HepG2 (cell line): ENCODE measurements at regions not wholly inside any gene's neighbourhood (a gene's known extent, or its start where the extent isn't known, plus 50 kb on each side); places are given as distances from the start of the nearest gene placed in this dataset.

Source experiments
- ATAC-seq: fragments of 200-7000 bp; cut with Tn5 transposase; 3 replicates; pipeline ENCODE4 v1.9.1; 2020; ENCODE audit warnings: mild to moderate bottlenecking, moderate library complexity
- BruUV-seq: library from RNA; stranded (reverse); fragments of 400-500 nt; replicated peaks from 2 replicates; lab custom pipeline; 2021; lab: Mats Ljungman, UMichigan
- CTCF ChIA-PET: fragments of 300-600 bp; formaldehyde crosslinking; extraction: SDS; loops from one replicate; lab custom pipeline; 2021; ENCODE audit warnings: low total read pairs, inconsistent platforms, low intra/inter-chr PET ratio; lab: Yijun Ruan, JAX
- POLR2A ChIA-PET: fragments of 350-600 bp; sonication (Branson Sonifier 250); formaldehyde crosslinking; loops from one replicate; lab custom pipeline; 2020; ENCODE audit warnings: antibody characterized with exemption, inconsistent platforms; lab: Yijun Ruan, JAX
- DNase-seq: peaks from one replicate; pipeline ENCODE4 v3.0.0-alpha.2; 2015; ENCODE audit warnings: low spot score
- FAIRE-seq: peaks from 3 replicates; lab custom pipeline; 2011; peaks lifted over from hg19 to GRCh38; lab: Jason Lieb, UNC
- H2AFZ ChIP-seq: one replicate; pipeline ENCODE4 v1.6.1; 2011; ENCODE audit warnings: low read length, inconsistent platforms
- H3K27ac ChIP-seq: fragments of 300-600 bp; 3 replicates; pipeline ENCODE4 v1.8.0; 2011; ENCODE audit warnings: mixed run types, mild to moderate bottlenecking, mixed read lengths, low read length, inconsistent platforms; ENCODE audit not compliant: insufficient read depth; ENCODE audit errors: extremely low read length
- H3K27me3 ChIP-seq, 2 experiments: fragments of 200-600 bp in 1 of 2; 2 replicates in 1 of 2; 3 replicates in 1 of 2; pipeline versions ENCODE4 v1.6.0 to v1.8.0; 2011; ENCODE audit warnings: low read length in 2 of 2, mild to moderate bottlenecking in 2 of 2, moderate library complexity in 2 of 2, inconsistent platforms in 1 of 2; ENCODE audit not compliant: insufficient read depth in 2 of 2, control insufficient read depth in 1 of 2
- H3K36me3 ChIP-seq, 2 experiments: fragments of 200-600 bp in 1 of 2; replicated peaks in 1 of 2; 2 replicates in 1 of 2; 3 replicates in 1 of 2; pipeline versions ENCODE4 v1.5.1 to v1.8.0; 2011; ENCODE audit warnings: low read length in 2 of 2, inconsistent platforms in 1 of 2; ENCODE audit not compliant: insufficient read depth in 2 of 2, control insufficient read depth in 1 of 2
- H3K4me1 ChIP-seq: 2 replicates; pipeline ENCODE4 v1.5.1; 2012; ENCODE audit warnings: low read length, inconsistent platforms; ENCODE audit not compliant: insufficient read depth
- H3K4me2 ChIP-seq: 2 replicates; pipeline ENCODE4 v1.6.0; 2011; ENCODE audit warnings: low read depth, low read length, inconsistent platforms
- H3K4me3 ChIP-seq, 3 experiments: fragments of 200-600 bp in 1 of 3; sonication (generic), shearing (Covaris generic) in 1 of 3; replicated peaks in 1 of 3; 2 replicates each; pipeline ENCODE4 v1.5.1; 2011 to 2016; ENCODE audit warnings: low read length in 3 of 3, inconsistent platforms in 2 of 3, low read depth in 2 of 3, mild to moderate bottlenecking in 2 of 3, control low read depth in 1 of 3, mixed read lengths in 1 of 3; ENCODE audit not compliant: insufficient read depth in 1 of 3
- H3K79me2 ChIP-seq: one replicate; pipeline ENCODE4 v1.6.1; 2011; ENCODE audit warnings: low read length, inconsistent platforms; ENCODE audit not compliant: insufficient read depth
- H3K9ac ChIP-seq: 2 replicates; pipeline ENCODE4 v1.6.0; 2011; ENCODE audit warnings: mild to moderate bottlenecking, low read depth, low read length, inconsistent platforms; ENCODE audit not compliant: insufficient read depth
- H3K9me3 ChIP-seq: 2 replicates; pipeline ENCODE4 v1.5.1; 2012; ENCODE audit warnings: mild to moderate bottlenecking, low read length
- H4K20me1 ChIP-seq: 2 replicates; pipeline ENCODE4 v1.6.0; 2011; ENCODE audit warnings: inconsistent platforms, mild to moderate bottlenecking, low read length, moderate library complexity; ENCODE audit not compliant: insufficient read depth
- AHR ChIP-seq: IDR thresholded peaks from 2 replicates; pipeline ENCODE4 v1.6.1; 2018; ENCODE audit warnings: missing genetic modification reagents, missing compliant biosample characterization
- HDAC2 ChIP-seq: sonication (generic); formaldehyde crosslinking; IDR thresholded peaks from 2 replicates; pipeline ENCODE4 v1.4.0; 2020; ENCODE audit warnings: missing genetic modification reagents
- KDM2A ChIP-seq: sonication (generic); formaldehyde crosslinking; IDR thresholded peaks from 2 replicates; pipeline ENCODE4 v1.4.0; 2020; ENCODE audit warnings: low read depth, missing genetic modification reagents, borderline replicate concordance
- NCOA5 ChIP-seq: sonication (generic); formaldehyde crosslinking; IDR thresholded peaks from 2 replicates; pipeline ENCODE4 v1.4.0; 2020; ENCODE audit warnings: missing genetic modification reagents
- RFX3 ChIP-seq: IDR thresholded peaks from 2 replicates; pipeline ENCODE4 v1.6.1; 2016; ENCODE audit warnings: missing biosample characterization, missing genetic modification reagents
- RXRB ChIP-seq: IDR thresholded peaks from 2 replicates; pipeline ENCODE4 v1.6.1; 2016; ENCODE audit warnings: borderline replicate concordance, missing genetic modification reagents, missing compliant biosample characterization
- SNAPC2 ChIP-seq: sonication (generic); formaldehyde crosslinking; IDR thresholded peaks from 2 replicates; pipeline ENCODE4 v1.8.1; 2022; ENCODE audit warnings: mild to moderate bottlenecking, missing genetic modification reagents
- TBP ChIP-seq: sonication (generic); formaldehyde crosslinking; IDR thresholded peaks from 2 replicates; pipeline ENCODE4 v1.5.0; 2020; ENCODE audit warnings: missing genetic modification reagents
- WGBS: methylation state at CpG from one replicate; pipeline ENCODE4 v1.1.6; 2017; ENCODE audit warnings: low lambda C conversion rate; 5-methylcytosine and 5-hydroxymethylcytosine counted together
- in situ Hi-C: cut with HindIII; loops from 2 replicates; pipeline ENCODE4 v1.10.0; 2017; ENCODE audit warnings: low pct_unique_long_range_greater_than_20kb; ENCODE audit not compliant: extremely low pct_ligation_motif_present
- intact Hi-C: fragments of 100-400 bp; cut with micrococcal nuclease; formaldehyde crosslinking; loops from one replicate; pipeline ENCODE4 v1.10.0; 2022; ENCODE audit not compliant: unreplicated experiment
- TF ChIP-seq, protein P1 (sequence below): IDR thresholded peaks from 2 replicates; pipeline ENCODE4 v1.6.1; 2012; ENCODE audit warnings: inconsistent platforms

DNA sequence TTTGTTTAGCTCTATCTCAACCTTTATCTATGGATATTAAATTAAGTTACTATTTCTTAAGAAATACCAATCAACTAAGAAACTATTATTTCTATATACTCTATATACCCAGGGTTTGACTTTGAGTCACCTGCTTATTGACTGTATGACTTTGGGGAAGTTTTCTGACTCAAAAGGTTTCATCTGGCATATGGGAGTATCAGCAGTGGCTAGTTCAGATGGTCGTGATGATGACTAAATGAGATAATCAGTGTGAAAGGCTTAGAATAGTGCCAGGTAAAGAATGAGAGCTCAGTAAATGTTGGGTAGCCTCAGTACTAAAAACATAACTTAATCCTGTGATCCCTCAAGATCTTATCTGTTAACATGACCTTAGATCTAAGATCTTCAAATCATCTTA is 179.7 kb upstream of the ISL1 start:
- intact Hi-C loops: loop anchor here (10.0 kb wide), 1 partner anchor 259 kb away; no protein-coding TSS in a partner anchor
- no peaks in the 10 kb centered on the region for H3K27me3 ChIP-seq
- BruUV-seq: no TSS peak
- no peak overlapping the region for H2AFZ ChIP-seq
- POLR2A ChIA-PET: no interaction called here
- WGBS: 0% methylated on average over 1 of the region's 1 CpG
- DNase-seq: no peak
- no peak for ATAC-seq
- TF ChIP-seq SNAPC2 (CRISPR knock-in tag) (no peak), TBP (CRISPR knock-in tag) (no peak), RFX3 (CRISPR knock-in tag) (no peak), AHR (CRISPR knock-in tag) (no peak), NCOA5 (CRISPR knock-in tag) (no peak), HDAC2 (CRISPR knock-in tag) (no peak)
- TF ChIP-seq, protein P1, sequence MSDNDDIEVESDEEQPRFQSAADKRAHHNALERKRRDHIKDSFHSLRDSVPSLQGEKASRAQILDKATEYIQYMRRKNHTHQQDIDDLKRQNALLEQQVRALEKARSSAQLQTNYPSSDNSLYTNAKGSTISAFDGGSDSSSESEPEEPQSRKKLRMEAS: no peak
- TF ChIP-seq, all 625 proteins: peak for 0
- no peak for FAIRE-seq
- Histone ChIP-seq H3K4me3 (no peak overlapping the region), H3K9ac (no peak overlapping the region), H3K27ac (no peak overlapping the region), H3K79me2 (no peaks in the 10 kb centered on the region), H3K36me3 (no peaks in the 10 kb centered on the region), H3K4me1 (peaks cover 9% of the 10 kb centered on the region), H3K4me2 (no peak overlapping the region), H3K9me3 (no peaks in the 10 kb centered on the region), H4K20me1 (no peaks in the 10 kb centered on the region)
- CTCF ChIA-PET: no interaction called here
- in situ Hi-C loops: no loop called here

DNA sequence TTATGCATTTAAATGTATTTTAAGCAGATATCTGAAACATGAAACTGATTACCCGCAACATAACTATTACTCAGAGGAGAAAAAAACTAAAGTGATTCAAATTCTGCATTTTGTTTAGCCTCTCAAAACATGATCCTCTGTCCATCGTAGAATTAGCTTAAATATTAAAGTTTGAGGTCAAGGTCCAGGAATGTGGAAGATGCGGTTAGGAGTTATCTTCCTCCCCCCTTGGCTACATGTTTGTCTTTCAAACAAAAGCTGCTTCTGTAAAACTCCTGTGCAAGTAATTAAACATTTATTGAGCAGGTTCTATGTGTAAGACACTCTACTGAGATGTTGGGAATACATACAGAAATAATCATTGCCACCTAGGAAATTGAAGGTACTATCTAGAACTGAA is 175.0 kb upstream of the ISL1 start:
- Histone ChIP-seq H3K36me3 (no peaks in the 10 kb centered on the region), H3K9ac (no peak overlapping the region), H3K4me2 (no peak overlapping the region)
- DNase-seq: peak; percentile 16
- in situ Hi-C loops: no loop called here
- intact Hi-C loops: loop anchor here (10.0 kb wide), 1 partner anchor 263 kb away; no protein-coding TSS in a partner anchor
- TF ChIP-seq KDM2A (CRISPR knock-in tag): no peak
- no peak for TF ChIP-seq RXRB (CRISPR knock-in tag)
- TF ChIP-seq, all 625 proteins: peak for 0
- Histone ChIP-seq H3K27ac (no peak overlapping the region), H4K20me1 (no peaks in the 10 kb centered on the region), H3K4me3 (0 out of 6 replicates have a peak overlapping the region, but pooled peaks of 1 of the 3 experiments have one; percentile 16), H2AFZ (no peak overlapping the region), H3K4me1 (peaks cover 11% of the 10 kb centered on the region), H3K27me3 (no peaks in the 10 kb centered on the region), H3K79me2 (no peaks in the 10 kb centered on the region), H3K9me3 (no peaks in the 10 kb centered on the region)
- no peak for ATAC-seq
- POLR2A ChIA-PET: no interaction called here
- BruUV-seq: no TSS peak
- 2% methylated on average over 3 of the region's 3 CpGs for WGBS
- CTCF ChIA-PET: no interaction called here
- FAIRE-seq: no peak
